ENCODE measurements at regions not wholly inside any gene's neighbourhood (a gene's known extent, or its start where the extent isn't known, plus 50 kb on each side); places are given as distances from the start of the nearest gene placed in this dataset.

DNA sequence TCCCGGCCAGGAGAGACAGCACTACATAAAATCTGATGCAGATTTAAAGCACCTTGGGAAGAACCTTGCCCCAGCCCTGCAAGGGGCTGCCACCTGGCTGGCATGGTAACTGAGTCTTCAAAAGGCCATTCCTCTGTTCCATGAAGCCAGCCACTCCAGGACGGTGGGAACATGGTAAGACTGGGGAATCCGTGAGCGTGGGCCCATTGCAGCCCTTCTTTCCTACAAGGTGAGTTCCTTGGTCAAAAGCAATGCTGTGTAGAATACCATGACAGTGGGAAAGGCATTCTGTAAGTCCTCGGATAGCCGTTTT is 121.3 kb downstream of the SOX1 start:
- DNase-seq (ENCODE audit: extremely low read depth, low read depth), result no peak

GRCh38 chr13:112193463-112194166 is 126.7 kb downstream of the SOX1 start:
- no peak for DNase-seq (ENCODE audit: extremely low read depth, low read depth)

GRCh38 chr13:112194167-112194530 is 127.2 kb downstream of the SOX1 start:
- no peak for DNase-seq (ENCODE audit: extremely low read depth, low read depth)

- DNase-seq (ENCODE audit: extremely low read depth, low read depth), result no peak
These were observed 127.6 kb downstream of the SOX1 start for GRCh38 chr13:112194579-112194978.

DNA sequence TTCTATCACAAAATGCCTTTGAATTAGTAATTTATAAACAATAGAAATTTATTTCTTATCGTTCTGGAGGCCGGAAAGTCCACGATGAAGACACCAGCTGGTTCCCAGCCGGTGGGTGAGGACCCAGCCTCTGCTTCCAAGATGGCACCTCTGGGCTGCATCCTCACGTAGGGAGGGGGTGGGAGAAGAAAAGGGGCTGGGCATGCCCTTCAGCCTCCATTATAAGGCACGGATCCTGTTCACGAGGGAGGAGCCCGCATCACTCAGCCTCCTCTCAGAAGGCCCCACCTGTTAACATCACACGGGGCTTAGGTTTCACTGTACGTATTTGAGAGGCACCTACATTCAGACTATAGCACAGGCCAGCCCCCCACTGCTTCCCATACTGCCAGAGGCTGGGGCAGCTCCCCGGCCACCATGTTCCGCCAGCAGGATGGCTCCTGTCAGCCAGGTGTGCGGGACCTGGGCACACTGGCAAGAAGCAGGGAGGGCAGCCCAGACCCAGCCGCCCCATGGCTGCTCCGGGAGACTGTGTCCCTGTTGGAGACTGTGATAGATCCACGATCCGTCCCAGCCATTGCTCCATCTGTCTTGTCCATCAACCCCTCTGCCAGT is 131.6 kb downstream of the SOX1 start:
- DNase-seq (ENCODE audit: extremely low read depth, low read depth), result no peak

DNA sequence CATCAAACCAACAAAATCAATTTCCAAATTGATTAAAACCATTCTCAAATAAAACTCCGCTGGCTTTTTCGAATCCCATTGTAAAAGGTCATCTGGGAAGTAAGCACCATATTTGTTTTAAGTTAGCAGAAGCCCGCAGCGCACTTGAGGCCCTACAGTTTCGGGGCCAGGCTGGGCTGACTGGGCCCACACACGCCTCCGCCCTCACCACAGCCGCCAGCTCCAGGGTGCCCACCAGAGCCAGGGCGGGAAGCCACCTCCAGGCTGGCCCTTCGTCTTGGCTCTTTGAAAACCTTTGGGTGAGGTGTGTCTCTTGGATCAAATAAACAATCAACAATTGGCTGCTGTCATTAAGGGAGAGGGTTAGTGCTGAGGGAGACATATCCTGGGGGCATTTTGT is 133.3 kb downstream of the SOX1 start:
- DNase-seq (ENCODE audit: extremely low read depth, low read depth), result no peak

- no peak for DNase-seq (ENCODE audit: extremely low read depth, low read depth)
These were observed 135.3 kb downstream of the SOX1 start for GRCh38 chr13:112202266-112202665.

GRCh38 chr13:112202966-112203365 is 136.0 kb downstream of the SOX1 start:
- no peak for DNase-seq (ENCODE audit: extremely low read depth, low read depth)

- no peak for DNase-seq (ENCODE audit: extremely low read depth, low read depth)
These were observed 136.7 kb downstream of the SOX1 start for GRCh38 chr13:112203614-112204013.

DNA sequence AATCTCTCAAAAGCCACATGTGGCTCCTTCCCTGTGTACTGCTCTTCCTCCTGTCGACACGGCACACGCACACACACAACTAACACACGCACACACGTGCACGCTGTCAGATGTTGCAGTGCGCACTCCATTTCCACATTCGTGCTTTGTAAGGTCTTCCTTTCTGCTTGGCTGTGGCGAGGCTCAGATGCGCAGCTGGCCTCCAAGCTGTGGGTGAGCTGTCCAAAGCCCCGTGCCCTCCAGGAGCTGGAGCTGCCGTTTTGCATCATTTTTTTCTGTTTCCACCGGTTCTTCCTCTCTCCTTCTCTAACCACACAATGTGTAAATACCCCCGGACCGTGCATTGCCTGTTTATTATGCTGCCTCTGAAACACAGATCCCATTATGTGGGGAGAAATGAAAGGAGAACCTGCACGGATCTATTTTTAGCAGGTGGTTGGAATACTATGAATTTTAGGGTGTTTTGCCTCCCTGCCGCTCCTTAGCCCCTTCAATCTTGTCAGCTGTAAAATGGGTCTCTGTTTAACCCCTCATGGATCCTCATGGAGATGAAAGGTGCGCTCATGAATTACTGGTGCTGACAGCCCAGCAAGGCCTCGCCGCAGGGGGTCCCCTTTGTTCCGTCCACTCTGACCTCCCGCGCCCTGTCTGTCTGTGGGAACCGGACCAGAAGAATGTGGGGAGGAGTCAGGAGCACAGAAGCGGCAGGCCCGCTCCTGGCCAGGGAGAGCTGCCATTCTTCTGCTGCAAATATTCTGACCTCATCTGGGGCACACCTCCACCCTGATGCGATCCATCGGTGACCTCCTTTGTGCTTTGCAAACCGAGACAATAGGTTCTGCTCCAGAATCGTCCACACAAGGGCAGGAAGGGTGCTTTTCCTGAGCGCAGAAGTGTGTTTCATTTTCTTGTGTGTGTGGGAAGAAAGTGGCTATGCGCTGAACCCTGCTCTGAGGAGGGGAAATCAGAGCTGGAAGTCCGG is 137.7 kb downstream of the SOX1 start:
- DNase-seq (ENCODE audit: extremely low read depth, low read depth), result no peak

DNA sequence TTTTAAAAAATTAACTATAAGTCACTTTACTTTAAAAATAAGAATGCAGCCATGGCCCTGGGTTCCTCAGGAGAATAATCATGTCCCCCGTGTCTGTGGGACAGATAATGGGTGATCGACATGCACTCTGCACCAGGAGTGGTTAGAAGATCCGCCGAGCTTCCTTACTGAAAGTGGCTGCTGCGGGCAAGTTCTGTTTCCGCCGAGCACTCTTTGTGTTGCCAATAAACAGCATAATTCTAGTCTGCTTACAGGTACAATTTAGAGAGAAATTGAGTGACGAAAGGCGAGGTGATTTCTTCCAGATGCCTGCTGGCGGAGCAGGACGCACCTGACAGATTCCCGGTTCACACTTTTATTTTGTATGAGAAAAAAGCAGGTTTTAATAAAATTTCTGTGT is 139.0 kb downstream of the SOX1 start:
- DNase-seq (ENCODE audit: extremely low read depth, low read depth), result no peak

GRCh38 chr13:112207129-112207528 is 140.2 kb downstream of the SOX1 start:
- no peak for DNase-seq (ENCODE audit: extremely low read depth, low read depth)

DNA sequence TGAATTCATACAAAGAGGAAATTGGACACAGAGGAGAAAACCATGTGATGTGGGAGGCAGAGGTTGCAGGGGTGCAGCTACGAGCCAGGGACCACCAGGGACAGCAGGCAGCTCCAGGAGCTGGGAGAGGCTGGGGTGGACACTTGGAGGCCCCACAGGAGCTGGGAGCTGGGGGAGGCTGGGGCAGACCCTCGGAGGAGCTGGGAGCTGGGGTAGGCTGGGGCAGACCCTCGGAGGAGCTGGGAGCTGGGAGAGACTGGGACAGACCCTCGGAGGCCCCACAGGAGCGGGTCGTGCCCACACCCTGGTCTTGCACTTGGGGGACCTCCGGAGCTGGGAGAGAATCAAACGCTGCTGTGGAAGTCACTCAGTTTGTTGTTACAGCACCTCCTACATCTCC is 141.7 kb downstream of the SOX1 start:
- no peak for DNase-seq (ENCODE audit: extremely low read depth, low read depth)

DNA sequence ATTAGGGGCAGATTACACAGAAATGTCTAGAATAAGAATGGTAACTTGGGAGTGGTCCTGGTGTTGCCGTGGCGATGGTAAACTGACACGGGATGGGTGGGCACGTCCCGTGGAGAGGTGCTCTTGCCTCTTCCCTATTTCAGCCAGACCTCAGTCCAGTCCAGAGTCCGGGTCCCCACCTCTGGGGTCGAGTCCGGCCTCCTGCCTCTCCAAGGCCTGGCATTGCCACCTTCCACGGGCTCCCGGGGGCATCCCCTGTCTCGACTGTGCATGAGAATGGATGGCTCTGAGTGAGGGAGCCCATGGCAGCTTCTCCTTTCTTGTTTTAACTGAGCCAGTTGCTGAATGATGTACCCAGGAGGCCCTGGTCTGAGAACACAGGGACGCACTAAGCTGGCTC is 142.3 kb downstream of the SOX1 start:
- no peak for DNase-seq (ENCODE audit: extremely low read depth, low read depth)

GRCh38 chr13:112209711-112210110 is 142.8 kb downstream of the SOX1 start:
- DNase-seq (ENCODE audit: extremely low read depth, low read depth), result no peak

- peak; percentile 63 for DNase-seq (ENCODE audit: extremely low read depth, low read depth)
These were observed 143.4 kb downstream of the SOX1 start for GRCh38 chr13:112210371-112210770.

DNA sequence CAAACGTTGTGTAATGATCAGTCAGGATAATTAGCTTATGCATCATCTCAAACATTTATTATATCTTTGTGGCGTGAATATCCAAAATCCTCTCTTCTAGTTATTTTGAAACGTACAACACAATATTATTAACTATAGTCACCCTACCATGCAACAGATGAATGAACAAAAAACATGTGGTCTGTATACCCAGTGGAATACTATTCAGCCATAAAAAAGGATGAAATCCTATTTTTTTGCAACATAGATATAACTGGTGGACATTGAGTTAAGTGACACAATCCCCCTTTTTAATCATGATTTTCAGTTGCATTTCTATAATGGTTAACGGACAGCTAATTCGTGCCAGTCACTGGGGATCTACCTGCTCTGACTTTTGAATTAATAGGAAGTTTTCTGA is 145.6 kb downstream of the SOX1 start:
- no peak for DNase-seq (ENCODE audit: extremely low read depth, low read depth)

GRCh38 chr13:112213467-112214255 is 146.7 kb downstream of the SOX1 start:
- DNase-seq (ENCODE audit: extremely low read depth, low read depth), result peak; percentile 38

DNA sequence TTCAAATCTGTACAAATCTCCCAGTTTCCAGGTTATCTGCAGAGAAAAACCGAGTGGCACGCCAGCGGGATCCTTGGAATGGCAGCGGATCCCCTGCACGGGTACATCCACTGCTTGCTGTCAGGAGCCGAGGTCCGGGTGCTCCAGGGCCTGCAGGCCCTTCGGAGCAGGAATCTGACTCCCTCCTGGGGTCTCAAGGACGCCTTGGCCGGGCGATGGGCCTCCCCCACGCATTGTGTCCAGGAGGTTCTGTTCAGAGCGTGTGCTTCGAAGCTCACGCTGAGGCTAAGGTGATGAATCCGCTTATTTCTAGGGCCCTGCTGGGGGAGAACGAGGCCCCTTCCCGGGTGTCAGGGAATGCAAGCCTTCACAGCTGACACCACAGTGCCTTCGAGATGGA is 148.9 kb downstream of the SOX1 start:
- DNase-seq (ENCODE audit: extremely low read depth, low read depth), result no peak

- no peak for DNase-seq (ENCODE audit: extremely low read depth, low read depth)
These were observed 150.5 kb downstream of the SOX1 start for GRCh38 chr13:112217431-112217830.

DNA sequence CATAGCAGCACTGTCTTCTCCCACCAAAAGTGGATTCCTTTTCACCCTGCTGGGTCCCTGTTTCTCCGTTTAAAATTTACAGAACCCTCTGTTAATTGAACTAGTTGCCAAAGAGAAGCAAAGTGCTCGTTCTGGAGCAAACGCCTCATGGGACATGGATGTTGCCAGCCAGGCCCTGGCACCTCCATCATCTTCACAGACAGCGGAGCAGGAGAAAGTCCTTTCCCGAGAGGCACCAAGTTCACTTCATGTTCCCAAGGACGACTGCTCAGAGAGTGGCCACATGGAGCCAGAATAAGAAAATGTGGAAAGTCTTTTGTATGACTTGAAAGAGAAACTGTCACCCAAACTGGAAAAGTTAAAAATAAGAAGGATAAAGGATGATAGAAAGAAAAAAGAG is 151.5 kb downstream of the SOX1 start:
- no peak for DNase-seq (ENCODE audit: extremely low read depth, low read depth)
